ENCODE measurements at regions not wholly inside any gene's neighbourhood (a gene's known extent, or its start where the extent isn't known, plus 50 kb on each side); places are given as distances from the start of the nearest gene placed in this dataset.

- TF ChIP-seq CTCF (IDR thresholded peaks at IDR 0.05) (no peak), JUND (IDR thresholded peaks at IDR 0.05) (no peak), MAX (IDR thresholded peaks at IDR 0.05; ENCODE audit: low read depth) (no peak), REST (IDR thresholded peaks at IDR 0.05; ENCODE audit: low read depth, low read length) (no peak), YY1 (IDR thresholded peaks at IDR 0.05; ENCODE audit: low read depth) (no peak)
Measured at GRCh38 chr17:68142595-68142994, 105.2 kb upstream of the AMZ2 start.

Data from SK-N-SH (cell line).